ENCODE measurements at regions not wholly inside any gene's neighbourhood (a gene's known extent, or its start where the extent isn't known, plus 50 kb on each side); places are given as distances from the start of the nearest gene placed in this dataset.

- Histone ChIP-seq H2AFZ (ENCODE audit: low read depth, low read length) (no peak overlapping the region), H3K36me3 (replicated peaks; ENCODE audit: low read depth, low read length) (no peaks in the 10 kb centered on the region), H3K9me3 (ENCODE audit: insufficient read depth, low read length) (no peaks in the 10 kb centered on the region), H3K27me3 (ENCODE audit: low read depth, low read length) (no peaks in the 10 kb centered on the region), H3K4me3 (ENCODE audit: low read length) (no peak overlapping the region), H3K79me2 (ENCODE audit: low read length) (no peaks in the 10 kb centered on the region), H4K20me1 (ENCODE audit: insufficient read depth, low read length) (no peaks in the 10 kb centered on the region), H3K27ac (ENCODE audit: low read length) (no peak overlapping the region), H3K4me2 (ENCODE audit: low read length) (no peak overlapping the region), H3K4me1 (ENCODE audit: low read length) (no peaks in the 10 kb centered on the region), H3K9ac (ENCODE audit: low read length) (no peak overlapping the region)
- TF ChIP-seq CTCF (IDR thresholded peaks at IDR 0.05; ENCODE audit: low read depth, low read length) (no peak), EZH2phosphoT487 (IDR thresholded peaks at IDR 0.05; ENCODE audit: low read depth) (no peak)
Measured at GRCh38 chrX:82058728-82059127, 856.8 kb downstream of the SH3BGRL start.

GRCh38 chrX:82070948-82071347 lies 869.0 kb downstream of the SH3BGRL start:
- no peaks in the 10 kb centered on the region for H3K36me3 ChIP-seq (replicated peaks; ENCODE audit: low read depth, low read length)
- H3K4me1 ChIP-seq (ENCODE audit: low read length): no peaks in the 10 kb centered on the region
- H4K20me1 ChIP-seq (ENCODE audit: insufficient read depth, low read length): no peaks in the 10 kb centered on the region
- H3K4me2 ChIP-seq (ENCODE audit: low read length): no peak overlapping the region
- H3K79me2 ChIP-seq (ENCODE audit: low read length): no peaks in the 10 kb centered on the region
- H3K4me3 ChIP-seq (ENCODE audit: low read length): no peak overlapping the region
- TF ChIP-seq EZH2phosphoT487 (IDR thresholded peaks at IDR 0.05; ENCODE audit: low read depth) (no peak), CTCF (IDR thresholded peaks at IDR 0.05; ENCODE audit: low read depth, low read length) (no peak)
- no peak overlapping the region for H3K27ac ChIP-seq (ENCODE audit: low read length)
- H3K27me3 ChIP-seq (ENCODE audit: low read depth, low read length): no peaks in the 10 kb centered on the region
- H3K9ac ChIP-seq (ENCODE audit: low read length): no peak overlapping the region
- no peaks in the 10 kb centered on the region for H3K9me3 ChIP-seq (ENCODE audit: insufficient read depth, low read length)
- H2AFZ ChIP-seq (ENCODE audit: low read depth, low read length): no peak overlapping the region

GRCh38 chrX:82081027-82081426 lies 879.1 kb downstream of the SH3BGRL start:
- no peaks in the 10 kb centered on the region for H3K27me3 ChIP-seq (ENCODE audit: low read depth, low read length)

GRCh38 chrX:82087699-82088098 lies 885.8 kb downstream of the SH3BGRL start:
- H3K4me2 ChIP-seq (ENCODE audit: low read length): no peak overlapping the region
- peak overlapping the region; percentile 46; the same call in 1 of the 2 replicates for H2AFZ ChIP-seq (ENCODE audit: low read depth, low read length)
- no peaks in the 10 kb centered on the region for H3K27me3 ChIP-seq (ENCODE audit: low read depth, low read length)
- no peaks in the 10 kb centered on the region for H3K9me3 ChIP-seq (ENCODE audit: insufficient read depth, low read length)
- H3K4me1 ChIP-seq (ENCODE audit: low read length): peaks cover 11% of the 10 kb centered on the region
- no peaks in the 10 kb centered on the region for H4K20me1 ChIP-seq (ENCODE audit: insufficient read depth, low read length)
- no peaks in the 10 kb centered on the region for H3K79me2 ChIP-seq (ENCODE audit: low read length)
- no peak overlapping the region for H3K9ac ChIP-seq (ENCODE audit: low read length)
- TF ChIP-seq CTCF (IDR thresholded peaks at IDR 0.05; ENCODE audit: low read depth, low read length) (no peak), EZH2phosphoT487 (IDR thresholded peaks at IDR 0.05; ENCODE audit: low read depth) (no peak)
- no peak overlapping the region for H3K4me3 ChIP-seq (ENCODE audit: low read length)
- H3K36me3 ChIP-seq (replicated peaks; ENCODE audit: low read depth, low read length): no peaks in the 10 kb centered on the region
- H3K27ac ChIP-seq (ENCODE audit: low read length): no peak overlapping the region

More at GRCh38 chrX:82081027-82081426, 879.1 kb downstream of the SH3BGRL start:
- Histone ChIP-seq H3K9ac (ENCODE audit: low read length) (no peak overlapping the region), H4K20me1 (ENCODE audit: insufficient read depth, low read length) (no peaks in the 10 kb centered on the region), H3K4me3 (ENCODE audit: low read length) (no peak overlapping the region), H2AFZ (ENCODE audit: low read depth, low read length) (no peak overlapping the region), H3K36me3 (replicated peaks; ENCODE audit: low read depth, low read length) (no peaks in the 10 kb centered on the region), H3K4me2 (ENCODE audit: low read length) (no peak overlapping the region), H3K79me2 (ENCODE audit: low read length) (no peaks in the 10 kb centered on the region), H3K9me3 (ENCODE audit: insufficient read depth, low read length) (no peaks in the 10 kb centered on the region), H3K4me1 (ENCODE audit: low read length) (peaks cover 27% of the 10 kb centered on the region), H3K27ac (ENCODE audit: low read length) (no peak overlapping the region)
- TF ChIP-seq EZH2phosphoT487 (IDR thresholded peaks at IDR 0.05; ENCODE audit: low read depth): no peak
- TF ChIP-seq CTCF (IDR thresholded peaks at IDR 0.05; ENCODE audit: low read depth, low read length): peak; percentile 27; the same call in 1 of the 2 replicates

All from OCI-LY3 (cell line).